ENCODE measurements at regions not wholly inside any gene's neighbourhood (a gene's known extent, or its start where the extent isn't known, plus 50 kb on each side); places are given as distances from the start of the nearest gene placed in this dataset.
"Not testable (repeated sequence)": the region's sequence is repeated elsewhere in the genome, so short reads cannot be mapped to it uniquely, and the experiment has no call there.

DNA sequence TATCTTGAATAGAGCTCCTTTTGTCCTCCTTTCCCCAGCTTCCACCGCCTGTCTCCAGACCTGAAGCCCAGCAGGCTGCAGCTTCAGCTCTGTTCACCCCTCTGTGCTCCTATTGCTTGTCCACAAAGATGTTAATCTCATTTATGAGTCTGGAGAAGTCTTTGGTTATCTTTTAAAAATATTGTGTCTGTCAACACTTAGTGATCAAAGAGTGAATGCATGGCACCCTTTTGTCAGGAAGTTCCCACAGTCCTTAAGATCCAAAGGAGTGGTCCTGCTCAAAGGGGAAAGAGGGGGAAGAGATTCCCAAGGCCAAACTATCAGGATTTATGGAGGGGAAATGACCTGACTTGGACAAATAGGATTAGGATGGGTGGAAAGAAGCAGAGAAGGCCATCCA is 118.9 kb downstream of the ACAA2 start:
- DNase-seq (ENCODE audit: low spot score) (no peak), FAIRE-seq (no peak)

DNA sequence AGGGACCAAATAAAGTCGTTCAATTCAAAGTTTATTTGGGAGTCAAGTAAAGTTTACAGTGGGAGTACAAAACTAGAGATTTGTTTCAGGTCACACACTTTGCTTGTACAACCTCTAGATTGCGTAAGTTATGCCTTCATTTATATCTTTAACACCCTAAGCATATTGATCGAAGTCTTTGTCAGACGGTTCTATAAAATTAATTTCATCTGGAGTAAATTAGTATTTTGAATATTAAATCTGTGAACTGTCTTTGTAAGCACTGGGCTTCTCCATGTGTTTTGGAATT is 119.7 kb downstream of the ACAA2 start:
- FAIRE-seq = no peak
- DNase-seq (ENCODE audit: low spot score) = no peak

DNA sequence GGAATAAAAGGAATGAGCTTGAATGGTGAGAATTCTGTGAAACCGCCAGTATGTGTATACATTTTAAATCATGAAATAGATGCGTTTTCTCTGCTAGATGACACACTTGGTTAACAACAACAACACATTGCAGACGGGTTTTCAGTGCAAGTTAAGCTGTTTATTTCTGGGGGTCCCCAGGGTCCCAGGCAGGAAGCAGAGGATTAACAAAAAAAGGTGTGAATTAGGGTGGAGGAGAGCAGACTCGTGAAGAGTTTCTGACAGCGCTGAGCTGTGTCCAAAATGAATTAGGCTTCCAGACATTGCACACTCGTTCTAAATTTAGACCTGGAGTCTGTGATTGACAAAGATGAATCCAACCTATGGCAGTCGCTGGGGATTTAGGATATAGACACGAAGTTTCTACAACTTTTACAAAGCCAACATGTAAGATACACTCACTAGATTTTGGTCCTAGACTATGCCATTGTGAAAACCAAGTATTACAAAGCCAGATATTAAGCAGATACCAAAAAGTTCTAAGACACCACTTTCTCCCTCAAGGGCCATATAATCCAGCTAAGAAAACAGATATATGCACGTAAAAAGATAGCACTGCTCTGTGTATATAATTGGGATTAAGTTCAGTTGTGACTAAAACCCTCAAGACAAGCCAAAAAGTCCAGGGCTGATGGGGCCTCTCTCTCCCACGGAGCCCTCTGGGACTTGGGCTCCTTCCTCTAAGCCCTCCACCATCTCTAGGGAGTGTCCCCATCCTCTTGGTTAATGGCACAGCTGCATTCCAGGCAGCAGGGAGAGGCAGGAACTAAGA is 120.2 kb downstream of the ACAA2 start:
- FAIRE-seq = no peak

DNA sequence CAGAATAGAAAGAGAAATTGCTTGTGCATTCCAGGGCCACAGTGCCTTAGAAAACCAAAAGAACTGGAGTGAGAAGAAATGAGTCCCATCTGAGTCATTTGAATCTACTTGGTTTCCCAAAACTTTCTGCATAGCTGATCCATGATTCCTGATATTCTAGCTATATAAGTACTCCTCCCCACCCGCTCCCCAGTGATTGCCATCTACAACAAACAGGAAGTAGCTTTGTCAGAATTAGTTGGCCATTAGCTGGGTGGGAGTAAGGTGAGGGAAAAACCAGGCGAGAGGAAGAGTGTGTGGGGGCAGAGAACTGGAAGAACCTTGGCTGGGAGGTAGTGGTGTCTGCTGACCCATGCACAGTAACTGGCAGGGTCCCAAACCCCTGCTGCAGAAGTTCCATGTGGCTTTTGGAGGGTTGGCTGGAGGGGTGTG is 122.1 kb downstream of the ACAA2 start:
- DNase-seq (ENCODE audit: low spot score) = peak; percentile 98
- peak; percentile 96 for FAIRE-seq

More for the DNA sequence above, 120.2 kb downstream of the ACAA2 start:
- DNase-seq (ENCODE audit: low spot score) = no peak

DNA sequence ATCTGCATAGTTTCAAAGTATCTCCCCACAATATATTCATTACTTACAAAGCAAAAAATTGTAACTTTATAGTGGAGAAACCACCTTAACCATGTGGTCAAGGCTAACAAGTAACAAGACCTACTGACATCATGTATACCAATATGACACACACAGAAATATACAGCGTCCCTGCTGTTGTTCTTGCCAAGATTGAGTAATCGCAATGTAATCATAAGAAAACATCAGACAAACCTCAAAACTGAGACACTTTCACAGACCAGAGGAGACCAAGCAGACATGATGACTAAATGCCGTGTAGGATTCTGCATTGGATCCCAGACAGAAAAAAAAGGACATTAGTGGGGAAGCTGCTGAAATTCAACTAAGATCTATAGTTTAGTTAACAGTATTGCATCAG is 123.0 kb downstream of the ACAA2 start:
- peak; percentile 96 for DNase-seq (ENCODE audit: low spot score)
- peak; percentile 97 for FAIRE-seq

DNA sequence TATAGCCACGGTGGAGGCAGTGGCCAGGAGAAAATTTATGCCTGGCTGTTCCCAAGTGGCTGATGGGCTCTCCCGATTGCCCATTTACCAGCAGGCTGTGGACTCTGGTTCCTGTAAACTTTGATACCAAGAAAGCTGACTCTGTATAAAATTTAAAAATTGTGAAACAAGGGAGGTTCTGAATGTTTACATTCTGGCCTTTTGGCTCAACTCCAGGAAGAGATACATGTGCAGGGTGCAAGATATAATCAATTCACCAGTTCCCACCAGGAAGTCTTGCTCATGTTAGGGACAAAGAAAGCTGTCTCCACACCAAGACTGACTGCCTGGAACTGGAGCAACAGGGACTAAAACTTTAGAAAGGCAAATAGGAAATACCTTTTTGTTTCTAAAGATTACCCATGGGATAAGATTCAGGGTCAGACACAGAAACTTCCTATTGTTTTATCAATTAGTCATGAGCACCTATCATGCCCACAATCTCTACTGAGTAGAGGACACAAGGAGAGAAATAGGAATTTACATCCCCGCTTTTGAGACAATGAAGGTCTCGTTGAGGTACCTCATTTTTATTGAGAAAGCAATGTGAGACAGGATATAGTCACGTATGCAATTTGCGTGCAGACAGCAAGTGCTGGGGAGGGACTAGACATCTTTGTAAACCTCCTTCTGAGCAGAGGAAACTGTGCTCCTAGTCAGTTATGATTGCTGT is 123.5 kb downstream of the LIPG start:
- no peak for DNase-seq (ENCODE audit: low spot score)

DNA sequence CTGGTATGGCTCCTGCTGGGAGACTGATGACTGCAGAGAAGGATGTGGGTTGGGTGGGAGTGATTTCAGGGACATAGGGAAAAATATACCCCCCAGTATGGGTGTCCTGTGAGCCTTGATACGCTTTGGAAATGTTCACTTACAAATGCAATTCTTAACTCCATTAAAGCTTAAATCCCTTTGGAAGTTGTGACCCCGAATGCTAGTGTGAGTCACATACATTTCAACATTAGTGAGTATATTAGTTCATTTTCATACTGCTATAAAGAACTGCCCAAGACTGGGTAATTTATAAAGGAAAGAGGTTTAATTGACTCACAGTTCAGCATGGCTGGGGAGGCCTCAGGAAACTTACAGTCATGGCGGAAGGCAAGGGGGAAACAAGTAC is 120.9 kb downstream of the LIPG start:
- not testable (repeated sequence) for DNase-seq (ENCODE audit: low spot score); FAIRE-seq

More for the DNA sequence above, 123.5 kb downstream of the LIPG start:
- no peak for FAIRE-seq

DNA sequence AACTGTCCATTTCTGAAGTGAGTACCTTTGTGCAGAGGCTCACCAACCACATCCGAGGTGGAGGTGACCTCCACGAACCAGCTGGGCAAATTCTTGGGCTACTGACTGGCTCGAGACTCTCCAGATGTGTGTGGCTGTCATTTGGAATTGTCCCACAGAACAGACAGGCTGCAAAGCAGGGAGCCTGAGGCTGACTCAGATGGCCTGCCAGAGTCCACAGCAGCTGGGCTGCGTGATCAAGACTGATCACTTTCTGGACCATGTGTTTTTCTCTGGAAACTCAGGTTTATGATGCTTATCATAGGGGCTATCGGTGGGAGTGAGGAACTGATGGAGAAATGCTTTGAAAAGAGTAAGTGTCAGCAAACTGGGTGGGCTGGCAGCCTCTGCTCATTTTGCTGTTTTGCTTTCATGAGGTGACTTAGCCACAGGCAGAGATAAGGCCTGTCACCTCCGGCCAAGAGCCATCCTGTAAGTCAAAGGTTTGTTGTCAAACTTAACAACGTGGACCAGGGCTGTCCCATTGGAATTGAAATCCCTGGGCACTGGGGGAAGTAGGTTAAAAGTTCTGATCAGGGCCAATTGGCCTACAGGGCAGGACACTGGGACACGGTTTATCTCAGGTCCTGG is 120.4 kb downstream of the LIPG start:
- FAIRE-seq (no peak), DNase-seq (ENCODE audit: low spot score) (no peak)

DNA sequence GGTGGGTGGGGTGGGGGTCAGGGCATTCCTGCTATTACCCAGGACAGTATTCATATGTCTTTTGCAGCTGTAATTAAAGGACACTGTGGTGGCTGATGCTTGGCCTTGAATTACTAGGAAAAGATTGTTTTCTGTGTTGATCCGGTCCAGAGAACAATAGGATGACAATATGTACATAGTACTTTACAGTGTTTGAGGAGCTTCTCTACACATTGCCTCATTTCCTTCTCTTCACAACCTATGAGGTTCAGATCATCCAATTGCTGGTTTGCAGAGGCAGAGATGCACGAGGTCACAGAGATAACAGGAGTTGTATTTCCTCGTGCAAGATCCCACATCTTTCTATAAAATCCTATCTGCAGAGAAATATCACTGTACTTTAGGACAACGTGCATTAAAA is 119.5 kb downstream of the LIPG start:
- DNase-seq (ENCODE audit: low spot score) (no peak), FAIRE-seq (no peak)

DNA sequence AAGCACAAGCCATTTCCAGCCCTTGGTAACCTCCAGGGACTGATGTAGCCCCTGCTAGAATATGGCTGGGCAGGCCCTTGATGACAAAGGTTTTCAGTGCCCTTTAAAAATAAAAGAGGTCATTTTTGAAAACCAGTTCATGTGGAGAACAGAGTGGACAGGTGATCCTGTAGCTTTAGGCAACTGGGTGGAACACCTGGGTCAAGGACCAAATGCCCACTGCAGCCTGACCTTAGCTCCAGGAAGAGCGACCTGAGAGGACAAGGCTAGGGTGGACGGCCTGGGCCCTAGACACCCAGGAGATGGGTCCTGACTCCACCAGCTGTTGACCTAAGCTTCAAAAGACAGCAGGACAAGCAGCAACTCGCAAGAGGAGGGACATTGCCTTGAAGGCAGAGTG is 116.6 kb downstream of the LIPG start:
- FAIRE-seq = no peak

DNA sequence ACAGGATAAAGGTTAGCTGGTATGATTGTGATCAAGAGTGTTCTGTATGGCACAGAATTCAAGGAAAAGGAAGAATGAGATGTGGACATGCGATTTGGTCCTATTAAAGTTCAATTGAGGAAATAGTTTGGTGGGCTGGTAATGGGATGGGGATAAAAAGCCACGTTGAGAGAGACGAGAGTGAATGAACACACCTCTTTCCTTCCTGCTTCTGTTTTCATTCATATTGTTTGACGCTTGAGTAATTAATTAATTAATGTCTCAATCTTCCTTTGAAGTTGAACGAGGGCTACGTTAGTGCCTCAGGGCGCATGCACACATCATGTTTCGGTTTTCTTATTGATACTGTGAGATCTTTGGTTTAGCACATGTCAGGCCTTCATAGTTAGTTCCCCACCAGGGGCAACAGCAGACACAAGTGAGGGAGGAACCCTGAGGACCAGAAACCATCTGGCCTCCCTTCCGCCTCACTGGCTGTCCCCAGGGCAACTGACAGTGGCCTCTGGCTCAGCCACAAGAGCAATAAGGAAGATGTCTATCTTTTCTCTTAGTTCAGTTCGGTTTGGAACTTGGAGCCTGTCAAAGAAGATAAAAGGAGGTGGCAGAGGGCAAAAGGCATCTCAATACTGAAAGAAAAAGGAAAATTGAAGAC is 116.0 kb downstream of the LIPG start:
- no peak for DNase-seq (ENCODE audit: low spot score)
- no peak for FAIRE-seq

More for the DNA sequence above, 116.6 kb downstream of the LIPG start:
- DNase-seq (ENCODE audit: low spot score) = no peak

DNA sequence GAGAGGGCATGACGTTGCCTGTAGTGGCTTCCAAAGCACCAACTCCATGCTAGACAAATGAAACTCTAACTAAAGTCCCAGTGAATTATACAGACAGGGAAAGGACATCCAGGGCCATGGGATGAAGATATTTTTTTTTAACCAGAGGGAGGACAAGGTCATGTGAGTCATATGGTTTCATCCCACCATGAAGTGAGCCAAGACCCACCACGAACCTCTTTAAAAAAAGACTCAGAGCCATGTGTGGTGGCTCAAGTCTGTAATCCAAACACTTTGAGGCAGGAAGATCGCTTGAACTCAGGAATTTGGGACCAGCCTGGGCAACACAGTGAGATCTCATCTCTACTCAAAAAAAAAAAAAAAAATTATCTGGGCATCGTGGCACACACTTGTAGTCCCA is 115.2 kb downstream of the LIPG start:
- DNase-seq (ENCODE audit: low spot score) = no peak
- no peak for FAIRE-seq

DNA sequence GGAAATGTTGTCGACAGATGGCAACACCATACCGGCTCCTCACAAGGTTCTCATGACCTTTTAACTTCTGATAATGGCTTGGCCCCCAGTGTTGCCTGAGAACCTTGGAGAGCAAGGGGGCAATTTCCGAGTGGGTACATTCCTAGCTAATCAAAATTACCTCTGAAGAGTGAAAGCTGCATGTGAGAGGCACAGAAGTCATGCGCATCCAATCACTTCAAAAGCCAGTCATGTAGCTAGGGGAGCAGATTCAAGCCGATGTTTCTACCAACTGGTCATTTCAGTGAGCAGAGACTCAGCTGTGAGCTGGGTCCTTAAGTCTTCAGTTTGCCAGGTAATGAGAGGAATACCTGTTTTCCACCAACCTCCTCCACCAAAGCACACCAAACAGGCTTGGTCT is 111.4 kb downstream of the LIPG start:
- no peak for DNase-seq (ENCODE audit: low spot score)

DNA sequence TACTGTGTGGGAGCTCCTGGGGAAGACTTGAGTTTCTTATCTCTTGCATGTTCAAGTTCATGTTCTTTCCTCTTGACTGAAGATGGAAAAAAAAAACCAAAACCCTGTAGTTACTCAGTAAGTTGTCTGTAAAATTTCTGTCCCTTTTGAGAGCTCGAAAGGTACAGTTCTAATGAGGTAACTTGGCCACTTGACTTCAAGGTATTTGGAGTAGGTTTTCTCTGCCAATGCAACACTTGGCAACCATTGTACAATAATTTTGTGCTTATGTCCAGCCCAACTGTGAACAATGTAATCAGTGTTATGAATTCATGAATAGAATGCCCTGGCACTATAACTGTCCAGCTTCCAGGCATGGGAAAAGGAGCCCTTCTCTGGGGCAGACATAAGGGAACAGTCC is 111.0 kb downstream of the LIPG start:
- no peak for DNase-seq (ENCODE audit: low spot score)
- no peak for FAIRE-seq

More for the DNA sequence above, 111.4 kb downstream of the LIPG start:
- no peak for FAIRE-seq

DNA sequence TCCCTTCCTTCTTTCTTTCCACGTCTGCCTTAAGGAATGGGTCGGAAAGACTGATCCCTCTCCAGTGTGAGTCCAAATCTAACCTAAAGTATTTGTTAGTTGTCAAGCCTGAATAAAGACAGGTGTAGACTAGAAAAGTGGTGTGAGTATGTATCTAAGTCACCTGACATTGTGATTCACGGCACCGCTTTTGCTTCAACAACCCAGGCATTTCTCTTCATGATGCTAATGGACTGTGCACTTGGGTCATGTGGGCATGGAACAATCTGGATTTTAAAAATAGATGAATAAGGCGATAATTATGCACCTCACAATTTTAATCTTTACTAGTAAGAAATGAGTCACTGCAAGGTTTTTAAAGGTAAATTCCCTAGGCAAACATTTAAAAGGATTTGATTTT is 107.5 kb downstream of the LIPG start:
- DNase-seq (ENCODE audit: low spot score) = no peak
- FAIRE-seq = no peak

DNA sequence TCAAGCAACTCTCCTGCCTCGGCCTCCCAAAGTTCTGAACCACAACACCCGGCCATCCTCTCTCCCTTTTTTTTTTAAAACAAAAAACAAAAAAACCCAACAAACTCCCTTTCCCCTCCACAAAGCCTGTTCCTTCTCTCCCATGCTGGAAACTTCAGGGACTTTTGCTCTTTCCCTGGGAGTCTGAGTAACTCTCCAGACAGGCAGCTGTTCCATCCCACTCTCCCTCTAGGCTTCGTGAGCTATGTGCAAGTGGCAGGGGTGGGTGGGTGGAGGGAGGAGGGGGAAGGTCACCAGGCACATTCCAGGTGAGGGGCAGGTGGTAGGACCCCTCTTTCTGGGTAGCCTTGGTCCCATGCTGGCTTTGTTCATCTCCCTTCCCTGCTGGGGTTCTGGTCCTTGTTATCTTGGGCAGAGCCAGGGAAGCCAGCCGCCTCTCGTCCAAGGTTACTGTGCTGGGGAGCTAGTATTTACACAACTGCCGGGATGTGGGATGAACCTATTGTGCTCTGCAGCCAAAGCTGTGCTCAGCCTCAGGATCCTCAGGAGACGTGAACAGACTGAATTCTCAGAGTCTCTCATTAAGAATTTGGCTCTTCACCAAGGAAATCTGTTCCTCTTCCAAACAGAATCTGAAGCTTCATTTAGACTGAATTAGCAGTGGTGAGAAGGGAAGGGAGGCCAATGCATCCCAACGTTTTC is 106.9 kb downstream of the LIPG start:
- FAIRE-seq = no peak
- no peak for DNase-seq (ENCODE audit: low spot score)

DNA sequence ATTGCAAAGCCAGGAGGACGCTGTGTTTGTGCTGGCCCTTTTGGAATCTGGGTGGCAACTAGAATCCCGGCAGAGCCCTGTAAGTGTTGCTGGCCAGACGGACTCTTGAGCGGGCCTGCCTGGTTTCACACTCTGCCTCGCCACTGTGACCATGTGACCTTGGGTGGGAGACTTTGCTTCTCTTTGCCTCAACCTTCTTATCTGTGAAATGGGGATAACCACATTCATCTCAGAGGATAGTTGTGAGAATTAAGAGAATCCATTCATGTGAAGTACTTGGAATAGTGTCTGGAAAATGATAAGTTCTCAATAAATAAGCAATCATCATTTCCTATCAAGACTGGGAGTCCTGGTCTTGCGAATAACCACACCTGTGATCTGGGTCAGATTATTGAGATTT is 105.6 kb downstream of the LIPG start:
- DNase-seq (ENCODE audit: low spot score) (no peak), FAIRE-seq (no peak)

DNA sequence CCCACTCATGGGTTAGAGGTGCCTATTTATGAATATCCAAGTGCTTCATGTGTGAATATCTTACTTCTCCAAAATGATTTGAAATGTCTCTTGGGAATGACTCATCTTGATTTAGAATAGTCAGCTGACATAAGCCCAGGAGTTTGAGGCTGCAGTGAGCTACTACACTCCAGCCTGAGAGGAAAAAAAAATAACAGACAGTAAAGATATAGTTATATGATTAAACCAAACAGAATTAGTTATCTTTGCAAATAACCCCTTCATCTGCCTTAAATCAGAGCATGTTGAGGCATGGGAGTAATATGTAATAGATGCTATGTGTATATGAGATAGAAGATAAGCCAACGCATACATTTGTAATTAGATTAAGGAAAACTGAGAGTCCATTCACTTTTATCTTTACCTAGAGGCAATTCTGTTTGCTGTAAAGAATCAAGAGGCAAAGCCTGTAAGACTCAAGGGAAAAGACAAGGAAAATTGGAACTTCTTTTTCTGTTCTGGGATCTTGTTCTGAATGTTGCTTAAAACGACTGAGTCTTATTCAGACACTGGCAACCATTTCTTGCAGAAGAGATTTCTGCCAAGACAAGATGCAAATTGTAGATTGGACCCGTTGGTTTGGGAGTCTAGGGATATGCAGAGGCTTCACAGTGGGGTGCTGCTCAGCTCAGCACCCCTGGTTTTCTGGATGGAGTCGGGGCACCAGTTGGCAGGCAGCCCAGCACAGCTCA is 104.4 kb downstream of the LIPG start:
- DNase-seq (ENCODE audit: low spot score) (no peak), FAIRE-seq (no peak)

DNA sequence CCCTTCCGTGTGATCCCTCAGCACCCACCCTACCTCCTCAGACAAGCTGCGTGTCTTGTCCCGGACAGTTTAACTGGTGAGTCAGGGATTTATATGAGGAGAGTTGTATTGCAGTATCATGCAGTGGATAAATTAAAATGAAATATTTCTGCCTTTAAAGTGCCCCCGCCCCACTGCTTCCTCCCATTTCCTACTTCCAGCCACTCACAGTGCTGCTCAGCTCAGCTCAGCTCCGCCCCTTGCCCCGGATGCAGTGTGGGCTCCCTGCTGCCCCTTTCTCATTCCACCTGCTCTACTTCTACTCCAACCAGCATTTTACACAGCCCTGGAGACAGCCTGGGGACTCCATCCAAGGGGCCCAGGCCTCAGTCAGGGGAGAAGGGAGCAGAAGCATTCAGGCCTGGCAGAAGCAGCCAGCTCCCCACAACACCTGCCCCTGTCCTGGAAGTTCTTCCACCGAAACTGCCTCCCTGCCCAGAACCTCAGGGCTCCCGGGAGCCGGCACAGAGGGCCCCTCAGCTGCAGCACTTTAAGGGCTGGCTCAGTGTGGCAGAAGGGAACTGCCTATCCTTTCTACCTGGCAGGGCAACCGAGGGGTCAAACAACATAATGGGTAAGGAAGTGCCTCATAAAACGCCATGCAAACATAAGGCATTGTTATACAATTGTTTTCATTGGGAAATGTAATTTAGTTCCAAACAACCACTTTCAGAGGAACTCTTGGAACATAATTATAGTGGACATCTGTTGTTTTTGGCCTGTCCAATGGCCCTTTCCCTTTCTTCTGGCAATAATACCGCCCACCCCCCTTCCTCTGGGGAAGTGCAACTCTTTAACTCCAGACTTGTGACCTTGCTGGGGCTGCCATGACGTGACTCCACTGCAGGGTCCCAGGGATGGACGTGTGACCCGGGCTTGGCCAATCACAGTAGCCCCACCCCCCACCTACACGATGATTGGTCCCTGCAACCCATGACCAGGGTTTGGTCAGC is 102.3 kb downstream of the LIPG start:
- FAIRE-seq (no peak), DNase-seq (ENCODE audit: low spot score) (no peak)

DNA sequence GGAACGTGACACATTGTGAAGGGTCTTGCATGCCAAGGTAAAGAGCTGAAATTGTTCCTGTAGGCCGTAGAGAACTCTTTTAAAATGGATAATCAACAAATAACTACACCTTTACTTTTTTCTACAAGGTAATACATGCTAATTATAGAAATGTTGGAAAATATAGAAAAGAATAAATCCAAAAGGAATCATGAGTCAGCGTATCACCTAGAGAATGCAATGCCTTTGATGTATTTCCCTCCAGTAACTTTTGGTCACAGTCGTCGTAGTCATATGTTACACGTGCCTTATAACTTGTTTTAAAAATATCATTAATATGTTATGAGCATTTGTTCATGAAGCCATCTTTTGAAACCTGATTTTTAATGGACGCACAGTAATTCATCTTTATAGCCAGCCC is 100.6 kb downstream of the LIPG start:
- DNase-seq (ENCODE audit: low spot score) (no peak), FAIRE-seq (no peak)

Data from RCC 7860 (cell line).